GM23338 (cell line): ENCODE measurements at regions not wholly inside any gene's neighbourhood (a gene's known extent, or its start where the extent isn't known, plus 50 kb on each side); places are given as distances from the start of the nearest gene placed in this dataset.

ENCODE experiments used
- ATAC-seq: fragments of 200-7000 bp; cut with Tn5 transposase; 3 replicates; pipeline ENCODE4 v1.9.1; 2020
- DNase-seq: peaks from one replicate; pipeline ENCODE4 v3.0.0-alpha.2; 2015; ENCODE audit warnings: low spot score
- H2AFZ ChIP-seq: fragments of 200-600 bp; sonication (generic); 2 replicates; pipeline ENCODE4 v1.8.0; 2016; ENCODE audit warnings: antibody characterized with exemption, mild to moderate bottlenecking, moderate library complexity
- H3F3A ChIP-seq: fragments of 200-600 bp; sonication (generic); replicated peaks from 2 replicates; pipeline ENCODE4 v1.8.0; 2017; ENCODE audit warnings: antibody characterized with exemption, mixed run types, low read depth
- H3K27ac ChIP-seq: fragments of 200-600 bp; sonication (generic); 2 replicates; pipeline ENCODE4 v1.6.1; 2016; ENCODE audit warnings: low read depth
- H3K27me3 ChIP-seq: fragments of 200-600 bp; sonication (generic); 2 replicates; pipeline ENCODE4 v1.8.0; 2016; ENCODE audit warnings: mild to moderate bottlenecking, mixed run types, moderate library complexity; ENCODE audit not compliant: insufficient read depth
- H3K36me3 ChIP-seq: fragments of 200-600 bp; sonication (generic); 2 replicates; pipeline ENCODE4 v1.8.0; 2016; ENCODE audit warnings: mild to moderate bottlenecking; ENCODE audit not compliant: insufficient read depth
- H3K4me1 ChIP-seq: fragments of 200-600 bp; sonication (generic); 2 replicates; pipeline ENCODE4 v1.8.0; 2016; ENCODE audit warnings: mild to moderate bottlenecking, moderate library complexity; ENCODE audit not compliant: insufficient read depth
- H3K4me2 ChIP-seq: fragments of 200-600 bp; sonication (generic); 2 replicates; pipeline ENCODE4 v1.7.1; 2017; ENCODE audit warnings: mixed run types
- H3K4me3 ChIP-seq: fragments of 200-600 bp; sonication (generic); 2 replicates; pipeline ENCODE4 v1.6.1; 2016; ENCODE audit warnings: mixed run types
- H3K79me2 ChIP-seq: fragments of 200-600 bp; sonication (generic); replicated peaks from 2 replicates; pipeline ENCODE4 v1.8.0; 2017; ENCODE audit warnings: mild to moderate bottlenecking; ENCODE audit not compliant: insufficient read depth
- H3K9me2 ChIP-seq: fragments of 200-600 bp; sonication (generic); 2 replicates; pipeline ENCODE4 v1.8.0; 2017; ENCODE audit not compliant: insufficient read depth
- H4K20me1 ChIP-seq: fragments of 200-600 bp; sonication (generic); replicated peaks from 2 replicates; pipeline ENCODE4 v1.8.0; 2017; ENCODE audit warnings: mild to moderate bottlenecking; ENCODE audit not compliant: insufficient read depth
- H3K27ac Mint-ChIP-seq: 2 replicates; pipeline ENCODE4 v1.8.0; 2020; ENCODE audit warnings: inconsistent platforms, mild to moderate bottlenecking, moderate library complexity, mixed read lengths
- H3K27me3 Mint-ChIP-seq: 3 replicates; pipeline ENCODE4 v1.8.0; 2022; ENCODE audit warnings: low read depth, mild to moderate bottlenecking, moderate library complexity, mixed read lengths, inconsistent platforms; ENCODE audit not compliant: insufficient read depth, poor library complexity
- H3K36me3 Mint-ChIP-seq: 3 replicates; pipeline ENCODE4 v1.8.0; 2021; ENCODE audit warnings: low read depth, mild to moderate bottlenecking, inconsistent platforms, moderate library complexity, mixed read lengths
- H3K4me1 Mint-ChIP-seq: 3 replicates; pipeline ENCODE4 v1.8.0; 2020; ENCODE audit warnings: mild to moderate bottlenecking, inconsistent platforms, mixed read lengths
- H3K4me3 Mint-ChIP-seq: 3 replicates; pipeline ENCODE4 v1.8.0; 2021; ENCODE audit warnings: moderate library complexity, mild to moderate bottlenecking, inconsistent platforms, mixed read lengths
- H3K9me3 Mint-ChIP-seq: 3 replicates; pipeline ENCODE4 v1.8.0; 2020; ENCODE audit warnings: moderate library complexity, mild to moderate bottlenecking, inconsistent platforms, mixed read lengths
- CREB1 ChIP-seq: fragments of 250-450 bp; sonication (Bioruptor Pico); IDR thresholded peaks from 2 replicates; pipeline ENCODE4 v1.5.0; 2020; ENCODE audit warnings: low read depth, mild to moderate bottlenecking, moderate library complexity
- CTCF ChIP-seq, 2 experiments: fragments of 200-600 bp in 1 of 2; sonication (generic) in 1 of 2; conservative IDR thresholded peaks; 2 replicates each; pipeline versions ENCODE4 v1.5.1 to v1.6.1; 2016 to 2017; ENCODE audit warnings: antibody characterized with exemption in 2 of 2, low read depth in 2 of 2, mild to moderate bottlenecking in 2 of 2, moderate library complexity in 1 of 2
- ETS1 ChIP-seq: IDR thresholded peaks from 2 replicates; pipeline ENCODE4 v1.6.1; 2016; ENCODE audit warnings: antibody characterized with exemption
- EZH2 ChIP-seq: fragments of 200-600 bp; sonication (generic); IDR thresholded peaks from one replicate; pipeline ENCODE4 v1.8.0; 2017; ENCODE audit warnings: antibody characterized with exemption, mild to moderate bottlenecking, low read depth; ENCODE audit not compliant: unreplicated experiment
- EZH2phosphoT487 ChIP-seq: fragments of 200-600 bp; sonication (generic); IDR thresholded peaks from one replicate; pipeline ENCODE4 v1.8.1; 2018; ENCODE audit warnings: antibody characterized with exemption; ENCODE audit not compliant: unreplicated experiment
- JUNB ChIP-seq: IDR thresholded peaks from one replicate; pipeline ENCODE4 v1.6.1; 2016; ENCODE audit warnings: antibody characterized with exemption; ENCODE audit not compliant: unreplicated experiment
- NANOG ChIP-seq: IDR thresholded peaks from 2 replicates; pipeline ENCODE4 v1.6.1; 2016; ENCODE audit warnings: antibody characterized with exemption, borderline replicate concordance
- POLR2AphosphoS5 ChIP-seq: IDR thresholded peaks from 2 replicates; pipeline ENCODE4 v1.6.1; 2016; ENCODE audit warnings: antibody characterized with exemption, low read depth
- STAT1 ChIP-seq: IDR thresholded peaks from one replicate; pipeline ENCODE4 v1.6.1; 2016; ENCODE audit warnings: antibody characterized with exemption; ENCODE audit not compliant: unreplicated experiment
- ZNF114 ChIP-seq: fragments of 250-450 bp; sonication (Bioruptor Pico); IDR thresholded peaks from 2 replicates; pipeline ENCODE4 v1.5.0; 2020; ENCODE audit warnings: mild to moderate bottlenecking, moderate library complexity
- ZNF331 ChIP-seq: fragments of 250-450 bp; sonication (Bioruptor Pico); IDR thresholded peaks from 2 replicates; pipeline ENCODE4 v1.5.0; 2020; ENCODE audit warnings: low read depth, mild to moderate bottlenecking, moderate library complexity
- TF ChIP-seq, protein P1 (sequence below): IDR thresholded peaks from one replicate; pipeline ENCODE4 v1.6.1; 2018; ENCODE audit warnings: antibody characterized with exemption; ENCODE audit not compliant: unreplicated experiment

DNA sequence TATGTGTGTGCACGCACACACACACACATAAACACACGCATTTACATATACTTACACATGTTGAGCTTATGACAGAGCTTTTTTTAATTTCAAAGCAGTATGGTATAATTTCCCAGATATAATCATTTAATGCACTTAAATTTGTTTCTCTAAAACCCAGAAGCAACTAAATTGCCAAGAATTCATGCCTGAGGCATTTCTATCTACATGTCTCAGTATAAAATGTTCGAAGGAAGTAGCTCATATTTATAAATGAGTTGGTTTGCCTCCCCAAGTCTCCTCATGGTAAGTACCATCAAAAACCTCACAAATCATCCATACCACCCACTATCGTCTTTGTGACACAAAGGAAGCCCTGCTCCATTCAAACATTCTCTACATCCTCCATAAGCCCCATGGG, 130.6 kb downstream of the RPL22L1 start:
- no peaks in the 10 kb centered on the region for H3K79me2 ChIP-seq
- no peak overlapping the region for H3K4me2 ChIP-seq
- no peaks in the 10 kb centered on the region for H3F3A ChIP-seq
- H3K4me3 Mint-ChIP-seq = no peak overlapping the region
- DNase-seq (no peak), ATAC-seq (no peak)
- no peaks in the 10 kb centered on the region for H3K9me3 Mint-ChIP-seq
- H3K27me3 Mint-ChIP-seq = no peaks in the 10 kb centered on the region
- H3K27ac ChIP-seq = no peak overlapping the region
- no peaks in the 10 kb centered on the region for H4K20me1 ChIP-seq
- no peaks in the 10 kb centered on the region; the same call in 1 of the 2 replicates for H3K9me2 ChIP-seq
- H3K36me3 ChIP-seq = no peaks in the 10 kb centered on the region
- H3K4me3 ChIP-seq = no peak overlapping the region
- H3K4me1 Mint-ChIP-seq = peaks cover 14% of the 10 kb centered on the region
- H3K27me3 ChIP-seq = no peaks in the 10 kb centered on the region
- TF ChIP-seq CREB1 (CRISPR knock-in tag) = no peak
- no peak for TF ChIP-seq ZNF331 (CRISPR knock-in tag)
- no peak for TF ChIP-seq JUNB
- H3K36me3 Mint-ChIP-seq = no peaks in the 10 kb centered on the region
- no peak overlapping the region for H3K27ac Mint-ChIP-seq
- peaks cover 6% of the 10 kb centered on the region; the same call in 1 of the 2 replicates for H3K4me1 ChIP-seq
- no peak overlapping the region for H2AFZ ChIP-seq

DNA sequence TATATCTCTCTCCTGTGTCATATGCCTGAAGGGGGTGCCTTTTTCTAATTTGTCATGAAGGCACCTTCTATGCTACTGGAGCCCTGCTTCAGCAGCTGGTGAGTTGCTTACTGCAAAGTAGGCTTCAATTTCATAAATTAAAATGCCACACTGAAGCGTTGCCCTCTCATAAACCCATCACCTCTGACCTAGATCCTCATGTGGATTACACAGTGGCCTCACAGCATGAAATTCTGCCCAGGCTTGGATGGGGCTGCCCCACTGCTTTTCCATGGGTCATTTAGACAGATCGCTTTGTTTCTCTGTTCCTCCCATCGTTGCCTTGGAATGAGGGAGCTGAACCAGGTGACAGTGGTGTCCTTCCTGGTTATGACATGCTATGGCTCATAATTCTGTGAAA, 131.2 kb downstream of the RPL22L1 start:
- no peaks in the 10 kb centered on the region for H3K9me3 Mint-ChIP-seq
- Histone ChIP-seq H2AFZ (no peak overlapping the region), H3K36me3 (no peaks in the 10 kb centered on the region), H3K4me1 (peaks cover 9% of the 10 kb centered on the region), H3K27me3 (no peaks in the 10 kb centered on the region), H3K9me2 (no peaks in the 10 kb centered on the region; the same call in 1 of the 2 replicates), H3K79me2 (no peaks in the 10 kb centered on the region), H4K20me1 (no peaks in the 10 kb centered on the region), H3K4me3 (no peak overlapping the region), H3K27ac (no peak overlapping the region), H3F3A (no peaks in the 10 kb centered on the region), H3K4me2 (no peak overlapping the region)
- peaks cover 20% of the 10 kb centered on the region for H3K4me1 Mint-ChIP-seq
- no peak overlapping the region for H3K4me3 Mint-ChIP-seq
- no peak for ATAC-seq
- no peaks in the 10 kb centered on the region for H3K36me3 Mint-ChIP-seq
- no peaks in the 10 kb centered on the region for H3K27me3 Mint-ChIP-seq
- DNase-seq = no peak
- no peak overlapping the region for H3K27ac Mint-ChIP-seq
- TF ChIP-seq NANOG (no peak), ZNF114 (CRISPR knock-in tag) (no peak), ETS1 (no peak), CREB1 (CRISPR knock-in tag) (no peak), EZH2 (no peak), POLR2AphosphoS5 (no peak), CTCF (conservative IDR thresholded peaks at IDR 0.05; ENCODE audit: low read depth in 2 of 2) (no peak), EZH2phosphoT487 (no peak), ZNF331 (CRISPR knock-in tag) (no peak), STAT1 (no peak)
- TF ChIP-seq, protein P1, sequence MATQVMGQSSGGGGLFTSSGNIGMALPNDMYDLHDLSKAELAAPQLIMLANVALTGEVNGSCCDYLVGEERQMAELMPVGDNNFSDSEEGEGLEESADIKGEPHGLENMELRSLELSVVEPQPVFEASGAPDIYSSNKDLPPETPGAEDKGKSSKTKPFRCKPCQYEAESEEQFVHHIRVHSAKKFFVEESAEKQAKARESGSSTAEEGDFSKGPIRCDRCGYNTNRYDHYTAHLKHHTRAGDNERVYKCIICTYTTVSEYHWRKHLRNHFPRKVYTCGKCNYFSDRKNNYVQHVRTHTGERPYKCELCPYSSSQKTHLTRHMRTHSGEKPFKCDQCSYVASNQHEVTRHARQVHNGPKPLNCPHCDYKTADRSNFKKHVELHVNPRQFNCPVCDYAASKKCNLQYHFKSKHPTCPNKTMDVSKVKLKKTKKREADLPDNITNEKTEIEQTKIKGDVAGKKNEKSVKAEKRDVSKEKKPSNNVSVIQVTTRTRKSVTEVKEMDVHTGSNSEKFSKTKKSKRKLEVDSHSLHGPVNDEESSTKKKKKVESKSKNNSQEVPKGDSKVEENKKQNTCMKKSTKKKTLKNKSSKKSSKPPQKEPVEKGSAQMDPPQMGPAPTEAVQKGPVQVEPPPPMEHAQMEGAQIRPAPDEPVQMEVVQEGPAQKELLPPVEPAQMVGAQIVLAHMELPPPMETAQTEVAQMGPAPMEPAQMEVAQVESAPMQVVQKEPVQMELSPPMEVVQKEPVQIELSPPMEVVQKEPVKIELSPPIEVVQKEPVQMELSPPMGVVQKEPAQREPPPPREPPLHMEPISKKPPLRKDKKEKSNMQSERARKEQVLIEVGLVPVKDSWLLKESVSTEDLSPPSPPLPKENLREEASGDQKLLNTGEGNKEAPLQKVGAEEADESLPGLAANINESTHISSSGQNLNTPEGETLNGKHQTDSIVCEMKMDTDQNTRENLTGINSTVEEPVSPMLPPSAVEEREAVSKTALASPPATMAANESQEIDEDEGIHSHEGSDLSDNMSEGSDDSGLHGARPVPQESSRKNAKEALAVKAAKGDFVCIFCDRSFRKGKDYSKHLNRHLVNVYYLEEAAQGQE = no peak
